GM18868 (cell line): ENCODE measurements at regions not wholly inside any gene's neighbourhood (a gene's known extent, or its start where the extent isn't known, plus 50 kb on each side); places are given as distances from the start of the nearest gene placed in this dataset.

Experiments
- ATAC-seq: cut with Tn5 transposase; IDR thresholded peaks from one replicate; pipeline ENCODE4 v1.9.1; 2021; ENCODE audit warnings: mild to moderate bottlenecking, moderate library complexity; ENCODE audit not compliant: unreplicated experiment

GRCh38 chr15:67980773-67981685 is 73.1 kb upstream of the PIAS1 start:
- no peak for ATAC-seq

DNA sequence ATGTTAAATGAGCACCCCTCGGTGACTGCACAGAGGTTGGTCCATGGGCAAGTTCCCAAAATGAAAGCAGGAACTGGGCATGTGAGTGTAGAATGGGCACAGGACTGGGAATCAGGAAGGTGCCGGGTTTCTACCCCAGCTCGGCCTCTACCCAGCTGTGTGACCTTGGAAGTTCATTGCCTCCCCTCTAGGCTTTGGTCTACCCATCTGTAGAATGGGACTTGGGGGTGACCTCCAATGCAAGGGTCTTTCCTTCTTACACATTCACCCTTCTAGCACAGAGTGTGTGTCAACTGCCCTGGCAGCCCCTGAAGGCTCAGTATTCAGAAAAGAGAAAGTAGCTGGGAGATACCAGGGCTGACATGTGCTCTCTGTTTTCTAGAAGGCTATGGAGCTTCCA is 72.3 kb upstream of the PIAS1 start:
- ATAC-seq, result no peak

DNA sequence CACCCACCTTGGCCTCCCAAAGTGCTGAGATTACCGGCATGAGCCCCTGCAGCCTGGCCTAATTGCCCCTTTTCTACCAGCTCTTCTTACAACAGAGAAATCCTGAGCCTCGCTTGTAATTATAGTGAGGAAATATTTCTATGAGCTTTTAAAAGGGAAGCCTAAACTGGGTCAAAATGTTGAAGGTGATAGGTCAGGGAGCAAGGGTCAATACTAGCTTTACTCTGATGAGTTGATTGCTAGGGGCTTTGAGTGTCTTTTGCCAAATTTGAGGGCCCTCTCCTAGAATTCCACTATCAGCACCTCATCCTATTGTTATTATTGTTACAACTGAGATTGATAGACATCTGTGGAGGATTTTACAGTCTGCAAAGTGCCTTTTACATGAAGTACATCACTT is 62.4 kb upstream of the PIAS1 start:
- no peak for ATAC-seq

- ATAC-seq, result no peak
Observed at GRCh38 chr15:67992411-67992810, 61.7 kb upstream of the PIAS1 start.

- no peak for ATAC-seq
Observed at GRCh38 chr15:67992834-67993233, 61.3 kb upstream of the PIAS1 start.

GRCh38 chr15:67997996-67998395 is 56.1 kb upstream of the PIAS1 start:
- no peak for ATAC-seq

DNA sequence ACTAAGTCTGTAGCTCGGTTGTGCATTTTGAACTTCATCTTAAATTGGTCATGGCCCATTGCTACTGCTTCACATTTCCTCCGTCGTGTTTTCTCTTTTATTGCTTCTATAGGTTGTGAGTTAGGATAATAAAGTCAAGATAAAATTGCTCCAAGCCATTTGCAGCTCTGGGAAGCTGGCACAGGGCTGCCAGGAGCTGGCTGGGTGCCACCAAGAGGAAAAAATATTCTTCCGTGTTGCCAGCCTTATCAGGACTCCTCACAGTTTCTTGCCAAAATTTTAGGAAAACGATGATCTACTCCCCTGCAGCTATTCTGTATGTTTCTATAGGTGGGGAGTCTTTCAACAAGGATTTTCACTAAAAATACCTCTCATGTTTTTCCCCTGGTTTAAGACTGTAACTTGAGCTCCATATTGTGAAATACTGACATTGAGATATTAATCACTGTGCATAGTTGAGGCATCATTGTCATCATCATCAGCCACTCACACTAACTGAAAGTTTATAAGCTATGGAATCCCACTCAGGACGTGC is 55.4 kb upstream of the PIAS1 start:
- no peak for ATAC-seq

- ATAC-seq, result no peak
Observed at GRCh38 chr15:67999320-68000100, 54.6 kb upstream of the PIAS1 start.

GRCh38 chr15:68000754-68001153 is 53.4 kb upstream of the PIAS1 start:
- no peak for ATAC-seq

- no peak for ATAC-seq
Observed at GRCh38 chr15:68001811-68002210, 52.3 kb upstream of the PIAS1 start.

DNA sequence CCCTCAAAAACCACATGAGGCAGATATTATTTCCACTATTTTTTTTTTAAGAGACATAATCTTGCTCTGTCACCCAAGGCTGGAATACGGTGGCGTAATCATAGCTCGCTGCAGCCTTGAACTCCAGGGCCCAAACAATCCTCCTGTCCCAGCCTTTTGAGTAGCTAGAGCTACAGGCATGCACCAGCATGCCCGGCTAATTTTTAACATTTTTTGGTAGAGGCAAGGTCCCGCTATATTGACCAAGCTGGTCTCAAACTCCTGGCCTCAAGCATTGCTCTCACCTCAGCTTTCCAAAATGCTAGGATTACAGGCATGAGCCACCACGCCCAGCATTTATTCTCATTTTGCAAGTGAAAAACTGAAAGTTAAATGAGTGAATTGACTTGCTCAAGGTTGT is 50.8 kb upstream of the PIAS1 start:
- no peak for ATAC-seq
